ENCODE measurements at regions not wholly inside any gene's neighbourhood (a gene's known extent, or its start where the extent isn't known, plus 50 kb on each side); places are given as distances from the start of the nearest gene placed in this dataset.

DNA sequence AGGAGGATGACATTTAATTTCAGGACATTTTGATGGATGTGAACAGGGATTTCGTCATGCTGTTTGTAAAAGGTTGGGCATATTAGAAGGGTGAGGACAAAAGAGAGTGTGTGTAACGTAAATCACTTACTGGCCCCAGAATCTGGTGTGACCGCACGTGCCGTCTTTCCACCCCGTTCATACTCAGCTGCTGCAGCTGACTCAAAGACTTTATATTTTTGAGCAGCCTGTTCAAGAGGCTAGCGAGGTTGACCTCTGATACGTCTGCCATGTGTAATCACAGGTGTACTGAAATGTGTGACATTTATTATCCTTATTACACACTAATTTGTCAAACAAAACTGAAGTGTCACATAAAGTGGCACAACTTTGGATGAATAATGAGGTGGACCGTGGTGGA lies 66.5 kb upstream of the ERRFI1 start:
- TF ChIP-seq EZH2phosphoT487 (IDR thresholded peaks at IDR 0.05; ENCODE audit: low read length), result no peak
- TF ChIP-seq, protein P1, sequence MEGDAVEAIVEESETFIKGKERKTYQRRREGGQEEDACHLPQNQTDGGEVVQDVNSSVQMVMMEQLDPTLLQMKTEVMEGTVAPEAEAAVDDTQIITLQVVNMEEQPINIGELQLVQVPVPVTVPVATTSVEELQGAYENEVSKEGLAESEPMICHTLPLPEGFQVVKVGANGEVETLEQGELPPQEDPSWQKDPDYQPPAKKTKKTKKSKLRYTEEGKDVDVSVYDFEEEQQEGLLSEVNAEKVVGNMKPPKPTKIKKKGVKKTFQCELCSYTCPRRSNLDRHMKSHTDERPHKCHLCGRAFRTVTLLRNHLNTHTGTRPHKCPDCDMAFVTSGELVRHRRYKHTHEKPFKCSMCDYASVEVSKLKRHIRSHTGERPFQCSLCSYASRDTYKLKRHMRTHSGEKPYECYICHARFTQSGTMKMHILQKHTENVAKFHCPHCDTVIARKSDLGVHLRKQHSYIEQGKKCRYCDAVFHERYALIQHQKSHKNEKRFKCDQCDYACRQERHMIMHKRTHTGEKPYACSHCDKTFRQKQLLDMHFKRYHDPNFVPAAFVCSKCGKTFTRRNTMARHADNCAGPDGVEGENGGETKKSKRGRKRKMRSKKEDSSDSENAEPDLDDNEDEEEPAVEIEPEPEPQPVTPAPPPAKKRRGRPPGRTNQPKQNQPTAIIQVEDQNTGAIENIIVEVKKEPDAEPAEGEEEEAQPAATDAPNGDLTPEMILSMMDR (IDR thresholded peaks at IDR 0.05; ENCODE audit: low read length), result no peak
- no peak for TF ChIP-seq EZH2 (optimal IDR thresholded peaks at IDR 0.05; ENCODE audit: low read depth, low read length)
